OCI-LY1 (cell line): ENCODE measurements at regions not wholly inside any gene's neighbourhood (a gene's known extent, or its start where the extent isn't known, plus 50 kb on each side); places are given as distances from the start of the nearest gene placed in this dataset.

Experiments
- H2AFZ ChIP-seq: fragments of 200-600 bp; sonication (generic), shearing (Covaris generic); 2 replicates; pipeline ENCODE4 v1.6.0; 2014; ENCODE audit warnings: antibody characterized with exemption, mild to moderate bottlenecking, low read length
- H3F3A ChIP-seq: fragments of 200-600 bp; sonication (generic), shearing (Covaris generic); 2 replicates; pipeline ENCODE4 v1.6.0; 2014; ENCODE audit warnings: mild to moderate bottlenecking, antibody characterized with exemption, low read length, moderate library complexity; ENCODE audit not compliant: insufficient read depth
- H3K27ac ChIP-seq: fragments of 200-600 bp; sonication (generic); 2 replicates; pipeline ENCODE4 v1.5.1; 2014; ENCODE audit warnings: low read length, mixed run types, mild to moderate bottlenecking, low read depth; ENCODE audit not compliant: poor library complexity, severe bottlenecking
- H3K27me3 ChIP-seq: fragments of 200-600 bp; sonication (generic); 2 replicates; pipeline ENCODE4 v1.6.0; 2014; ENCODE audit warnings: antibody characterized with exemption, mild to moderate bottlenecking, low read length, moderate library complexity; ENCODE audit not compliant: insufficient read depth
- H3K36me3 ChIP-seq: fragments of 200-600 bp; sonication (generic); 2 replicates; pipeline ENCODE4 v1.6.1; 2014; ENCODE audit warnings: mild to moderate bottlenecking, antibody characterized with exemption, low read length, moderate library complexity, mixed read lengths; ENCODE audit not compliant: insufficient read depth
- H3K4me1 ChIP-seq: fragments of 200-600 bp; sonication (generic); 2 replicates; pipeline ENCODE4 v1.5.1; 2014; ENCODE audit warnings: mild to moderate bottlenecking, low read length, moderate library complexity; ENCODE audit not compliant: insufficient read depth, severe bottlenecking
- H3K4me2 ChIP-seq: fragments of 200-600 bp; sonication (generic), shearing (Covaris generic); 2 replicates; pipeline ENCODE4 v1.6.1; 2014; ENCODE audit warnings: low read length
- H3K4me3 ChIP-seq: fragments of 200-600 bp; sonication (generic); 2 replicates; pipeline ENCODE4 v1.5.1; 2014; ENCODE audit warnings: low read length, low read depth, mild to moderate bottlenecking, mixed read lengths; ENCODE audit not compliant: poor library complexity, severe bottlenecking
- H3K79me2 ChIP-seq: fragments of 200-600 bp; shearing (Covaris generic); 2 replicates; pipeline ENCODE4 v1.6.1; 2016; ENCODE audit warnings: mixed run types, low read length, mixed read lengths; ENCODE audit not compliant: insufficient read depth
- H3K9ac ChIP-seq: fragments of 200-600 bp; sonication (generic), shearing (Covaris generic); 2 replicates; pipeline ENCODE4 v1.6.1; 2014; ENCODE audit warnings: mild to moderate bottlenecking, low read length, mixed read lengths
- H3K9me2 ChIP-seq: fragments of 200-600 bp; sonication (generic), shearing (Covaris generic); 2 replicates; pipeline ENCODE4 v1.6.1; 2014; ENCODE audit warnings: low read depth, mild to moderate bottlenecking, low read length, mixed read lengths
- H3K9me3 ChIP-seq: fragments of 200-600 bp; shearing (Covaris generic); 2 replicates; pipeline ENCODE4 v1.6.1; 2014; ENCODE audit warnings: low read length, mixed read lengths
- H4K20me1 ChIP-seq: fragments of 200-600 bp; sonication (generic), shearing (Covaris generic); 2 replicates; pipeline ENCODE4 v1.6.0; 2016; ENCODE audit warnings: mild to moderate bottlenecking, low read length; ENCODE audit not compliant: insufficient read depth
- EZH2 ChIP-seq: fragments of 200-600 bp; sonication (generic), shearing (Covaris generic); IDR thresholded peaks from 2 replicates; pipeline ENCODE4 v1.8.0; 2017; ENCODE audit warnings: borderline replicate concordance, mixed run types, mild to moderate bottlenecking, antibody characterized with exemption, low read length, moderate library complexity, mixed read lengths
- TF ChIP-seq, protein P1 (sequence below): fragments of 200-600 bp; sonication (generic), shearing (Covaris generic); IDR thresholded peaks from 2 replicates; pipeline ENCODE4 v1.5.1; 2017; ENCODE audit warnings: mild to moderate bottlenecking, antibody characterized with exemption, low read length, moderate library complexity, mixed read lengths

GRCh38 chr15:77797270-77797669, 164.6 kb upstream of the LINGO1 start:
- H3K4me3 ChIP-seq = no peak overlapping the region
- H3K4me1 ChIP-seq = peaks cover 10% of the 10 kb centered on the region
- no peak overlapping the region for H3K4me2 ChIP-seq
- no peak overlapping the region for H2AFZ ChIP-seq
- H3K27me3 ChIP-seq = peaks cover 3% of the 10 kb centered on the region; the same call in 1 of the 2 replicates
- H3K9me2 ChIP-seq = no peaks in the 10 kb centered on the region
- H4K20me1 ChIP-seq = no peaks in the 10 kb centered on the region
- H3K79me2 ChIP-seq = no peaks in the 10 kb centered on the region
- no peak overlapping the region for H3K27ac ChIP-seq
- H3K9ac ChIP-seq = no peak overlapping the region
- no peak for TF ChIP-seq EZH2
- TF ChIP-seq, protein P1, sequence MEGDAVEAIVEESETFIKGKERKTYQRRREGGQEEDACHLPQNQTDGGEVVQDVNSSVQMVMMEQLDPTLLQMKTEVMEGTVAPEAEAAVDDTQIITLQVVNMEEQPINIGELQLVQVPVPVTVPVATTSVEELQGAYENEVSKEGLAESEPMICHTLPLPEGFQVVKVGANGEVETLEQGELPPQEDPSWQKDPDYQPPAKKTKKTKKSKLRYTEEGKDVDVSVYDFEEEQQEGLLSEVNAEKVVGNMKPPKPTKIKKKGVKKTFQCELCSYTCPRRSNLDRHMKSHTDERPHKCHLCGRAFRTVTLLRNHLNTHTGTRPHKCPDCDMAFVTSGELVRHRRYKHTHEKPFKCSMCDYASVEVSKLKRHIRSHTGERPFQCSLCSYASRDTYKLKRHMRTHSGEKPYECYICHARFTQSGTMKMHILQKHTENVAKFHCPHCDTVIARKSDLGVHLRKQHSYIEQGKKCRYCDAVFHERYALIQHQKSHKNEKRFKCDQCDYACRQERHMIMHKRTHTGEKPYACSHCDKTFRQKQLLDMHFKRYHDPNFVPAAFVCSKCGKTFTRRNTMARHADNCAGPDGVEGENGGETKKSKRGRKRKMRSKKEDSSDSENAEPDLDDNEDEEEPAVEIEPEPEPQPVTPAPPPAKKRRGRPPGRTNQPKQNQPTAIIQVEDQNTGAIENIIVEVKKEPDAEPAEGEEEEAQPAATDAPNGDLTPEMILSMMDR = no peak
- H3K9me3 ChIP-seq = no peaks in the 10 kb centered on the region
- no peaks in the 10 kb centered on the region for H3F3A ChIP-seq
- no peaks in the 10 kb centered on the region for H3K36me3 ChIP-seq

DNA sequence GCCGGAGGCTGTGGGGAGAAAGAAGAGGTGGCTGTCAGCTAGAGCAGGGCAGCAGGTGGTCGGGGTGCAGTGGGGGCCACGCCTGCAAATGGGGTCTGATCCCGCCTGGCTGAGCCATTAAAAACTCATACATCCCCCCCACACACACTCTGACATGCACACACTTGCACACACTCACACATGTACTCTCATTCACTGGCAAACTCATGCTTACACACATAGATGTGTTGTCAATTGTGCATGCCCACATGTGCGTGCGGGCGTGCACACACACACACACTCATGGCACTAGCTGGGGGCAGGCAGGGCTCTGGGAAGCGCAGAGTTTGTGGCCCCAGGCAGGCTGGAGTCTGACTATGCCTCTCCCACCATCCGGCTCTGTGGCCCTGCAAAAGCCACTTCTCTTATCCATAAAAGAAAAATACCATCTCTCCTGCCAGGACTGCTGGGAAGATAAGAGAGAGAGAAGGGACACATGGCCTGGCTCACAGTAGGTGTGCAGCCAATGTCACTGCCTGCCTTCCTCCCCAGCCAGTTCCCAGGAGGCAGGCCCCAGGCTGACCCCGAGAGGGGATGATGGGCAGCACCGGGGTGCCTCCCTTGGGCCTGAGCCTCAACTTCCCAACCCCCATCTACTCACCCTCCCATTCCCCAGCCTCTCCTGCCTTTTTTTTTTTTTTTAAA, 163.5 kb upstream of the LINGO1 start:
- Histone ChIP-seq H3K4me3 (no peak overlapping the region), H3K4me2 (no peak overlapping the region), H3F3A (no peaks in the 10 kb centered on the region), H3K27me3 (peaks cover 3% of the 10 kb centered on the region; the same call in 1 of the 2 replicates), H3K27ac (no peak overlapping the region), H3K9me3 (no peaks in the 10 kb centered on the region), H3K36me3 (no peaks in the 10 kb centered on the region), H3K9me2 (no peaks in the 10 kb centered on the region), H3K4me1 (peaks cover 10% of the 10 kb centered on the region), H2AFZ (no peak overlapping the region), H4K20me1 (no peaks in the 10 kb centered on the region), H3K9ac (no peak overlapping the region), H3K79me2 (no peaks in the 10 kb centered on the region)
- TF ChIP-seq, protein P1 = no peak
- no peak for TF ChIP-seq EZH2

DNA sequence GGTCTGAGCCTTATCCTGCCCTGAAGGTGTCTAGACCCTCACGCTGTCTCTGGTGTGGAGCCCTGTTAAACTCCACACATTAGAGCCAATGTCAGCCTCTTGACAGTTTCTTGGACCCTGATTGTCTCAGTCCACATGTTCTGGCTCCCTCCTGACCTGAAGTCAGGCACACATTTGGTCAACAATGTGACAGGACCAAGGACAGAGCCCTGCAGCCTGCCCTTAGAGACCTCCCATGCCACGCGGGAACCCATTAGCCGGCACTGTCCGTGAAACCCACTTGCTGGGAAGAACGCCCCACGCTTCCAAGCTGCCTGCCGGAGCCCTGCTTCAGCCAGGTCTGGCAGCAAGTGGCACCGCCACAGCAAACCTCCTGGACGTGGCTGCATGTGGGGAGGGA, 162.7 kb upstream of the LINGO1 start:
- Histone ChIP-seq H3K4me1 (peaks cover 10% of the 10 kb centered on the region), H3K9me2 (no peaks in the 10 kb centered on the region), H3K36me3 (no peaks in the 10 kb centered on the region), H4K20me1 (no peaks in the 10 kb centered on the region), H3K79me2 (no peaks in the 10 kb centered on the region), H3K27me3 (no peaks in the 10 kb centered on the region), H3K9me3 (no peaks in the 10 kb centered on the region), H3K9ac (no peak overlapping the region), H3K4me3 (no peak overlapping the region), H3K27ac (no peak overlapping the region), H2AFZ (no peak overlapping the region), H3K4me2 (no peak overlapping the region), H3F3A (no peaks in the 10 kb centered on the region)
- TF ChIP-seq, protein P1 = no peak
- TF ChIP-seq EZH2 = no peak
